Body of pancreas (tissue), 4 donors: ENCODE measurements at regions not wholly inside any gene's neighbourhood (a gene's known extent, or its start where the extent isn't known, plus 50 kb on each side); places are given as distances from the start of the nearest gene placed in this dataset.

Source experiments
- ATAC-seq: fragments of 150-250 bp; one replicate; pipeline ENCODE4 v1.9.1; 2016
- DNase-seq, 4 donors: peaks; one replicate each; pipeline ENCODE4 v3.0.0-alpha.2; 2019
- H3K27ac ChIP-seq, 4 donors: fragments of 200-600 bp; sonication (generic); 1 replicate in 3 of 4; 2 replicates in 1 of 4; pipeline versions ENCODE4 v1.5.1 to v1.6.1; 2016 to 2019; ENCODE audit warnings: mild to moderate bottlenecking in 1 of 4, mixed read lengths in 1 of 4, moderate library complexity in 1 of 4
- H3K27me3 ChIP-seq, 2 donors: fragments of 200-600 bp; sonication (generic); one replicate each; pipeline ENCODE4 v1.6.0; 2016; ENCODE audit warnings: mild to moderate bottlenecking in 1 of 2
- H3K36me3 ChIP-seq, 2 donors: fragments of 200-600 bp; sonication (generic); replicated peaks in 1 of 2; 2 replicates each; pipeline ENCODE4 v1.5.1; 2016; ENCODE audit warnings: low read depth in 2 of 2; ENCODE audit not compliant: insufficient read depth in 1 of 2
- H3K4me1 ChIP-seq: fragments of 200-600 bp; sonication (generic); one replicate; pipeline ENCODE4 v1.6.0; 2016
- H3K4me3 ChIP-seq, 2 donors: fragments of 200-600 bp; sonication (generic); 1 replicate in 1 of 2; 2 replicates in 1 of 2; pipeline ENCODE4 v1.5.1; 2016 to 2019
- H3K9me3 ChIP-seq, 3 donors: fragments of 200-600 bp; sonication (generic); 1 replicate in 2 of 3; 2 replicates in 1 of 3; pipeline ENCODE4 v1.5.1; 2016
- POLR2A ChIP-seq, 3 donors: fragments of 450-650 bp; IDR thresholded peaks; one replicate each; pipeline ENCODE4 v1.6.1; 2016; ENCODE audit warnings: antibody characterized with exemption in 3 of 3, mild to moderate bottlenecking in 2 of 3
- WGBS, 2 donors: methylation state at CpG; one replicate each; pipeline ENCODE4 v1.1.5; 2017; 5-methylcytosine and 5-hydroxymethylcytosine counted together
- intact Hi-C: fragments of 100-400 bp; cut with DNase I; formaldehyde crosslinking; loops from one replicate; pipeline ENCODE4 v1.15.1; 2023
- TF ChIP-seq, protein P1 (sequence below), 7 experiments: fragments of 450-650 bp in 4 of 7; fragments of 200-600 bp in 3 of 7; sonication (generic) in 3 of 7; IDR thresholded peaks; one replicate each; pipeline ENCODE4 v1.5.1; 2016 to 2019; ENCODE audit warnings: antibody characterized with exemption in 7 of 7

DNA sequence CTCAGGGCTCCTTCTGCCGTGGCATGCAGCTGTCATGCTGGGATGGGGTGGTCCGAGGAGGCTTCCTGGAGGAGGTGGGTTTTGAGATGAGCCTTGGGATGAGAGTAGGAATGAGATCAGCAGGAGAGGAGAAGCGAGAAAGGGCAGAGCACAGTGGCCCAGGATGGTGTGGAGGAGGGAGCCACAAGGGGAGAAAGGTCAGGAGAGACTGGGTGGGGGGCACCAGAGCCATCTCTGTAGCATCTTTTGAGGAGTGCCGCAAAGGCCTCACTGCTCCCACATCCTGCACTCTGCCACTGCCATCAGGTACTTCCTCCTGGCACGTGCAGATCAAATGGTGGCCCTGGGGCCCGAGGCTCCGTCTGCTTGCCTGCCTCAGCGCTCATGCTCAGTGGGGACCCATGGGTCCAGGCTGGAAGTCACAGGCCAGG is 150.2 kb downstream of the MACROH2A1 start:
- Histone ChIP-seq H3K27me3 (no peaks in the 10 kb centered on the region), H3K4me1 (no peaks in the 10 kb centered on the region), H3K9me3 (no peaks in the 10 kb centered on the region), H3K27ac (no peak overlapping the region), H3K4me3 (no peak overlapping the region), H3K36me3 (no peaks in the 10 kb centered on the region)
- ATAC-seq (no peak), DNase-seq (no peak)
- WGBS, 2 donors = 76 to 81% methylated on average over 4 to 8 of the region's 8 CpGs
- TF ChIP-seq POLR2A (IDR thresholded peaks at IDR 0.05) = no peak
- intact Hi-C loops = no loop called here

GRCh38 chr5:135246923-135247795 is 151.9 kb downstream of the MACROH2A1 start:
- Histone ChIP-seq H3K27me3 (no peaks in the 10 kb centered on the region), H3K4me3 (no peak overlapping the region), H3K27ac (no peak overlapping the region), H3K9me3 (no peaks in the 10 kb centered on the region), H3K4me1 (no peaks in the 10 kb centered on the region), H3K36me3 (no peaks in the 10 kb centered on the region)
- 48 to 55% methylated on average over 19 to 28 of the region's 28 CpGs for WGBS, 2 donors
- TF ChIP-seq POLR2A (IDR thresholded peaks at IDR 0.05) = no peak
- TF ChIP-seq, protein P1, sequence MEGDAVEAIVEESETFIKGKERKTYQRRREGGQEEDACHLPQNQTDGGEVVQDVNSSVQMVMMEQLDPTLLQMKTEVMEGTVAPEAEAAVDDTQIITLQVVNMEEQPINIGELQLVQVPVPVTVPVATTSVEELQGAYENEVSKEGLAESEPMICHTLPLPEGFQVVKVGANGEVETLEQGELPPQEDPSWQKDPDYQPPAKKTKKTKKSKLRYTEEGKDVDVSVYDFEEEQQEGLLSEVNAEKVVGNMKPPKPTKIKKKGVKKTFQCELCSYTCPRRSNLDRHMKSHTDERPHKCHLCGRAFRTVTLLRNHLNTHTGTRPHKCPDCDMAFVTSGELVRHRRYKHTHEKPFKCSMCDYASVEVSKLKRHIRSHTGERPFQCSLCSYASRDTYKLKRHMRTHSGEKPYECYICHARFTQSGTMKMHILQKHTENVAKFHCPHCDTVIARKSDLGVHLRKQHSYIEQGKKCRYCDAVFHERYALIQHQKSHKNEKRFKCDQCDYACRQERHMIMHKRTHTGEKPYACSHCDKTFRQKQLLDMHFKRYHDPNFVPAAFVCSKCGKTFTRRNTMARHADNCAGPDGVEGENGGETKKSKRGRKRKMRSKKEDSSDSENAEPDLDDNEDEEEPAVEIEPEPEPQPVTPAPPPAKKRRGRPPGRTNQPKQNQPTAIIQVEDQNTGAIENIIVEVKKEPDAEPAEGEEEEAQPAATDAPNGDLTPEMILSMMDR (IDR thresholded peaks at IDR 0.05) = no peak
- intact Hi-C loops = no loop called here
- no peak for ATAC-seq
- no peak for DNase-seq

DNA sequence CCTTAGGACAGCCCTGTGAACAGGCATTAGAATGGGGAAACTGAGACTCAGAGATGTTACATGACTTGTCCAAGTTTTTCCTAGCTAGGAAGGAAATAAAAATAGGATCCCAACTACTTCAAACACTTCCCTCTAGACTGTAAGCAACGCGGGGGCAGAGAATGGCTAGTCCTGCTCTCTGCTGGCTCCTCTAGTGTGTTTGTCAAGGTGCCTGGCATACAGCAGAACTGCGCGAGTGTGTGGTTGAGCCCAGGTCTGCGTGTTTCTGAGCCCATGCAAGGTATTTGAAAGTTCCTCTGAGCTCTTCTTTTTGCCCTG is 152.5 kb downstream of the MACROH2A1 start:
- H3K36me3 ChIP-seq = no peaks in the 10 kb centered on the region
- ATAC-seq = no peak
- no peaks in the 10 kb centered on the region for H3K9me3 ChIP-seq
- 75 to 78% methylated on average over 5 of the region's 5 CpGs for WGBS, 2 donors
- DNase-seq = no peak
- H3K27me3 ChIP-seq = no peaks in the 10 kb centered on the region
- H3K4me1 ChIP-seq = no peaks in the 10 kb centered on the region
- H3K27ac ChIP-seq = no peak overlapping the region
- no peak overlapping the region for H3K4me3 ChIP-seq
- intact Hi-C loops = no loop called here
- no peak for TF ChIP-seq POLR2A (IDR thresholded peaks at IDR 0.05)
- TF ChIP-seq, protein P1 (IDR thresholded peaks at IDR 0.05) = no peak

DNA sequence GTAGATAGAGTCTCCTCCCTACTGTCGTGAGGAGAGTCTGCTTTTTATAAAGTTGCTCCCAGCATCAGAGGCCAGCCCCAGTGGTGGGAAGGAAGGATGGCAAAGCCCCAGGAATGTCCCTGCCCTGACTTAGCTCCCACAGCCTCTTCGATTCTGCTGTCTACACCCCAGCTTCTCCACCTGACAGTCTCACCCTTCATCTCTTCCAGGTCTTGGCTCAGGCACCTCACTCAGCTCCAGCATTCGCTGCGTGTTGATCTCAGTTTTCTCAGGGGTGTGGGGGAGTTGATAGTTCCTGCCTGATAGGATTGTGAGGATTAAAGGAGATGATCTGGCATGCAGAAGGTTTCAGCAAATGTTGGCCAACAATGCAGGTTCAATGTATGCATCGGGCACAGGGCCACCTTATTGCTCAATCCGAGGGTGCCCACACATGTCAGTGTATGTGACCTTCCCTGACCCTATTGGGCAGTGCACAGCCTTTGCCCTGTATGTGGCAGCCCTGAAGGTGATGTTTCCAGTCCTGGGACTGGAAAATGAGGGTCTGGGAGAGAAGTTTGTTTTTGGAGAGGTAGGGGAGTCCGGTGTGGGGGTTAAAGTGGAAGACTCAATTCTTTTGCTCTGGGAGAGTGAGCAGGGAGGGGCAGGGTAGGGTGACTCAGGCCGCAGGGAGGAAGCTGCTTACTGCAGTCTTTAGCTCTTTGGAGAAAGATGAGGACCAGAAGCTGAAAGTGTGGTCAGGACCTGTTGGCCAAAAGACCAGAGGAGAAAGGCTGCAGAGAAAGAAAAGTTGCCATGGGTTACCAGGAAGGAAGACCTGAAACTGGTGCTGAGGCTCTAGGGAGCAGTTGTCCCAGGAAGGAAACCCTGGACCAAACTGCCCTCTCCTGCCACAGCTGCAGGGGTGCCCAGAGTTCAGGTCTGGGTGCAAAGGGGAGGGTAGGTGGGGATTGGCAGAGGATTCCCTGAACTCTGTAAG is 153.2 kb downstream of the MACROH2A1 start:
- WGBS, 2 donors = 62% methylated on average over 8 of the region's 8 CpGs
- Histone ChIP-seq H3K27me3 (no peaks in the 10 kb centered on the region), H3K4me3 (no peak overlapping the region), H3K4me1 (no peaks in the 10 kb centered on the region), H3K27ac (no peak overlapping the region), H3K9me3 (no peaks in the 10 kb centered on the region), H3K36me3 (no peaks in the 10 kb centered on the region)
- TF ChIP-seq, protein P1 (IDR thresholded peaks at IDR 0.05) = no peak
- TF ChIP-seq POLR2A (IDR thresholded peaks at IDR 0.05) = no peak
- intact Hi-C loops = no loop called here
- ATAC-seq (no peak), DNase-seq (peak in 1 of 4 donors; percentile 3)

GRCh38 chr5:135244620-135245021 is 154.4 kb downstream of the MACROH2A1 start:
- WGBS, 2 donors = 97% methylated on average over 3 of the region's 3 CpGs; no CpG with 5 or more reads in 1 of the 2 donors

More at GRCh38 chr5:135244620-135245021, 154.4 kb downstream of the MACROH2A1 start:
- Histone ChIP-seq H3K9me3 (no peaks in the 10 kb centered on the region), H3K4me1 (no peaks in the 10 kb centered on the region), H3K36me3 (no peaks in the 10 kb centered on the region), H3K27ac (no peak overlapping the region), H3K27me3 (no peaks in the 10 kb centered on the region), H3K4me3 (no peak overlapping the region)
- no peak for TF ChIP-seq POLR2A (IDR thresholded peaks at IDR 0.05)
- TF ChIP-seq, protein P1 (IDR thresholded peaks at IDR 0.05) = no peak
- no peak for ATAC-seq
- intact Hi-C loops = no loop called here
- peak in 1 of 4 donors; percentile 3 for DNase-seq
